OCI-M2 (cell line): ENCODE measurements at regions not wholly inside any gene's neighbourhood (a gene's known extent, or its start where the extent isn't known, plus 50 kb on each side); places are given as distances from the start of the nearest gene placed in this dataset.

ENCODE experiments used
- DNase-seq: peaks from one replicate; lab custom pipeline; 2025; ENCODE audit not compliant: unreplicated experiment; lab: John Stamatoyannopoulos, UW

GRCh38 chr3:132183811-132184210, 133.4 kb upstream of the ACP3 start:
- no peak for DNase-seq

GRCh38 chr3:132187746-132188145, 129.5 kb upstream of the ACP3 start:
- DNase-seq, result no peak

- no peak for DNase-seq
Measured at GRCh38 chr3:132189601-132190000, 127.6 kb upstream of the ACP3 start.

- DNase-seq, result no peak
Measured at GRCh38 chr3:132196113-132196512, 121.1 kb upstream of the ACP3 start.

GRCh38 chr3:132198516-132198915, 118.7 kb upstream of the ACP3 start:
- DNase-seq, result no peak

GRCh38 chr3:132199451-132199850, 117.8 kb upstream of the ACP3 start:
- no peak for DNase-seq

GRCh38 chr3:132202586-132202985, 114.6 kb upstream of the ACP3 start:
- DNase-seq, result no peak

- DNase-seq, result no peak
Measured at GRCh38 chr3:132203889-132204596, 113.2 kb upstream of the ACP3 start.

GRCh38 chr3:132205609-132206008, 111.6 kb upstream of the ACP3 start:
- no peak for DNase-seq

- DNase-seq, result no peak
Measured at GRCh38 chr3:132209855-132210254, 107.4 kb upstream of the ACP3 start.

GRCh38 chr3:132210476-132211346, 106.5 kb upstream of the ACP3 start:
- DNase-seq, result no peak

- DNase-seq, result no peak
Measured at GRCh38 chr3:132211896-132212295, 105.3 kb upstream of the ACP3 start.

GRCh38 chr3:132218817-132219755, 98.1 kb upstream of the ACP3 start:
- DNase-seq, result no peak

- no peak for DNase-seq
Measured at GRCh38 chr3:132220986-132221385, 96.2 kb upstream of the ACP3 start.

- DNase-seq, result no peak
Measured at GRCh38 chr3:132222868-132223538, 94.2 kb upstream of the ACP3 start.

GRCh38 chr3:132225664-132226063, 91.5 kb upstream of the ACP3 start:
- DNase-seq, result no peak

- no peak for DNase-seq
Measured at GRCh38 chr3:132228923-132229322, 88.3 kb upstream of the ACP3 start.

GRCh38 chr3:132229641-132230040, 87.6 kb upstream of the ACP3 start:
- no peak for DNase-seq

GRCh38 chr3:132230156-132231000, 86.8 kb upstream of the ACP3 start:
- no peak for DNase-seq

- DNase-seq, result no peak
Measured at GRCh38 chr3:132231633-132232032, 85.6 kb upstream of the ACP3 start.
